ENCODE measurements at regions not wholly inside any gene's neighbourhood (a gene's known extent, or its start where the extent isn't known, plus 50 kb on each side); places are given as distances from the start of the nearest gene placed in this dataset.

DNA sequence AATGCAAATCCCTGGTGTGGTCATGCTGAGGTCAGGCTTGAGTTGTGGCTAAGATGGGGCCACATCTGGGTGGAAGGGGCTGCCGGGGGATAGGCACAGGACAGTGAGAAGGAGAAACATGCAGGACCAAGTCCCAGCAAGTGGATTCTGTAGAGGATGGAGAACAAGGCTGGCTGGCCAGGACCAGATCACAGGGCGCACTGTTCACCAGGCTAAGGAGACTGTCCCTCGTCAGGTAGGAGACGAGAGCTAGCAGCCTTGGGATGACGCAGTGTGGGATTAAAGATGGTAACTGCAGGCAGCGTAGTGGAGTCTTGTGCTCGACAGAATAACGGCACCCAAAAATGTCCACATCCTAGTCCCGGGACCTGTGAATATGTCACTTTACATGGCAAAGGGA lies 336.1 kb downstream of the BCL11B start:
- TF ChIP-seq, protein P1, sequence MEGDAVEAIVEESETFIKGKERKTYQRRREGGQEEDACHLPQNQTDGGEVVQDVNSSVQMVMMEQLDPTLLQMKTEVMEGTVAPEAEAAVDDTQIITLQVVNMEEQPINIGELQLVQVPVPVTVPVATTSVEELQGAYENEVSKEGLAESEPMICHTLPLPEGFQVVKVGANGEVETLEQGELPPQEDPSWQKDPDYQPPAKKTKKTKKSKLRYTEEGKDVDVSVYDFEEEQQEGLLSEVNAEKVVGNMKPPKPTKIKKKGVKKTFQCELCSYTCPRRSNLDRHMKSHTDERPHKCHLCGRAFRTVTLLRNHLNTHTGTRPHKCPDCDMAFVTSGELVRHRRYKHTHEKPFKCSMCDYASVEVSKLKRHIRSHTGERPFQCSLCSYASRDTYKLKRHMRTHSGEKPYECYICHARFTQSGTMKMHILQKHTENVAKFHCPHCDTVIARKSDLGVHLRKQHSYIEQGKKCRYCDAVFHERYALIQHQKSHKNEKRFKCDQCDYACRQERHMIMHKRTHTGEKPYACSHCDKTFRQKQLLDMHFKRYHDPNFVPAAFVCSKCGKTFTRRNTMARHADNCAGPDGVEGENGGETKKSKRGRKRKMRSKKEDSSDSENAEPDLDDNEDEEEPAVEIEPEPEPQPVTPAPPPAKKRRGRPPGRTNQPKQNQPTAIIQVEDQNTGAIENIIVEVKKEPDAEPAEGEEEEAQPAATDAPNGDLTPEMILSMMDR (conservative IDR thresholded peaks at IDR 0.05) = no peak
- no peak overlapping the region for H3K27ac ChIP-seq

DNA sequence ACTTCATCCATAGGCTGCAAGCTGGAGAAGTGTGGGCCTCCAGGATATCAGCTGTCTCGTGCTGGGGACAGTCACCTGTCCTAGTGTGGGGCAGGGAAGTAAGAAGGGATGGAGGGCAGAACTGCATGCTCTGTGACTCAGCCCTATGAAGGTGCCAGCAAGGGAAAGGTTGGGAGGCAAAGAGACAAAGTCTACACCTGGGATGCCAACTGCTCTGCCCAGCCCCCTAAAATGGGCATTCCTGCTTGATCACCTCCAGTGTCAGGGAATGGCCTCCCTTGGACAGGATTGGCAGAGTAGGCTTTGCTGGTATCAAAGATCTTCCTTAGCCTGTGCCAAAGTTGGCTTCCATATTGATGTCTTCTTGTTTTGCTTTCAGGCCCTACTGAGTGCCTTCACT lies 335.0 kb downstream of the BCL11B start:
- no peak overlapping the region for H3K27ac ChIP-seq
- TF ChIP-seq, protein P1 (conservative IDR thresholded peaks at IDR 0.05) = no peak

- TF ChIP-seq, protein P1 (conservative IDR thresholded peaks at IDR 0.05) = no peak
Measured at GRCh38 chr14:98937712-98938505, 334.1 kb downstream of the BCL11B start.

GRCh38 chr14:98940693-98941437 lies 331.1 kb downstream of the BCL11B start:
- TF ChIP-seq, protein P1 (conservative IDR thresholded peaks at IDR 0.05) = no peak

More at GRCh38 chr14:98937712-98938505, 334.1 kb downstream of the BCL11B start:
- H3K27ac ChIP-seq = no peak overlapping the region

DNA sequence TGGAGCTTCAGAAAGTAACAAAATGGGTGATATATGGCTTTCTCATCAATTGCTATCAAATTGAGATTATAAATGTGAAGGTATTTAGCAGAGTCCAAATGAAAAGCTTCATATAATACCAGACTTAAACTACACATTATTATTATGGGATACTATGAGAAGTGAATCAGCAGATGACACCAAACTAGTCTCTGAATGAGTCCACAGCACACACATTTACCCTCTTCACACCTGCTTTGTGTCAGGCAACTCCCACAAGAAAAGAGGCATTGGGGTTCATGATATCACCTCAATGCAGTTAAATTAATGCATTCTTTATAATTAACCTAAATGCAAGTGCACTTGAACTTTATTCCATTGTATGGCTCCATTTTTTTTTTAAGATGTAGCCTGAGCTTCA lies 330.5 kb downstream of the BCL11B start:
- no peak overlapping the region for H3K27ac ChIP-seq
- TF ChIP-seq, protein P1 (conservative IDR thresholded peaks at IDR 0.05) = no peak

More at GRCh38 chr14:98940693-98941437, 331.1 kb downstream of the BCL11B start:
- no peak overlapping the region for H3K27ac ChIP-seq

GRCh38 chr14:98943907-98944306 lies 328.1 kb downstream of the BCL11B start:
- H3K27ac ChIP-seq = no peak overlapping the region
- TF ChIP-seq, protein P1 (conservative IDR thresholded peaks at IDR 0.05) = no peak

GRCh38 chr14:98944989-98945388 lies 327.0 kb downstream of the BCL11B start:
- TF ChIP-seq, protein P1 (conservative IDR thresholded peaks at IDR 0.05) = no peak
- H3K27ac ChIP-seq = no peak overlapping the region
